ENCODE measurements at regions not wholly inside any gene's neighbourhood (a gene's known extent, or its start where the extent isn't known, plus 50 kb on each side); places are given as distances from the start of the nearest gene placed in this dataset.

DNA sequence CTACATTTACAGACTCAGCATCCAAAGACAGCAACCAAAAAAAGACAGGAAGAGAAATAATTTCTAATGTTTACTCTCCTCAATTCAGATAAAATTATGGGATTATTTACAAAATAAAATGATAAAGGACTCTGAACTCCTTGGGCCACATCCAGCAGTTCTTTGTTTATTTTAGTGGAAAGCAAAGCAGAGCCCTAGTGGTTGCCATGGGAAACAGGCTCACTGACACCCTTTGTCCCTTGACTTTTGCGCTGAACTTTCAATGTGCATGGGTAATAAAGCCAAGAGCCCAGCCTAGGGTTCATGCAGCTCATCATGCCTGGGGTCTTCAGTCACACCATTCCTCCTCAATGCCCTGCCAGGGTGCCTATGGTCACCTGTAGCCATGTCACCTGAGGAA, 442.6 kb upstream of the IGFBP3 start:
- TF ChIP-seq GATA2 (IDR thresholded peaks at IDR 0.05; ENCODE audit: low read depth, low read length) (no peak), GATA3 (IDR thresholded peaks at IDR 0.05; ENCODE audit: low read depth, low read length) (no peak)

Measured in SH-SY5Y (cell line).